DMS53 (cell line): ENCODE measurements at regions not wholly inside any gene's neighbourhood (a gene's known extent, or its start where the extent isn't known, plus 50 kb on each side); places are given as distances from the start of the nearest gene placed in this dataset.

ENCODE experiments used
- DNase-seq: peaks from one replicate; lab custom pipeline; 2025; lab: John Stamatoyannopoulos, UW

GRCh38 chr2:42871372-42871771 is 79.0 kb upstream of the HAAO start:
- DNase-seq, result no peak

DNA sequence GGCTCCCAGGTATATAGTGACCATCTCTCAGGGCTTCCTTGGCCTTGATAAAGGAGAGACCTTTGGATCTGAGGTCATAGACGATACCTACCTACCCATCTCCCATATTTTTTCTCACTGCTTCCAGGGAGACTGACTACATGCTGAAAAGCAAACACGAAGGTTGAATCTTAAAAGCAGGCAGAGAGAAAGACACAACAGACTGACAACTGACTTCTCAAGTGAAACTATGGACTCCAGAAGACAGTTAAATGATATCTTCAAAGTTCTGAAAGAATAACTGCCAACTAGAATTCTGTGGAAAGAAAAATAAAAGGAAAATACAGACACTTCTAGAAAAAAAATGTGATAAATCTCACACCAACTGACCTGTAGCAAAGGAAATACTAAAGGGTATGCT is 76.5 kb upstream of the HAAO start:
- no peak for DNase-seq

- no peak for DNase-seq
These were observed 75.7 kb upstream of the HAAO start for GRCh38 chr2:42868096-42868495.

- DNase-seq, result no peak
These were observed 75.0 kb upstream of the HAAO start for GRCh38 chr2:42867093-42868065.

DNA sequence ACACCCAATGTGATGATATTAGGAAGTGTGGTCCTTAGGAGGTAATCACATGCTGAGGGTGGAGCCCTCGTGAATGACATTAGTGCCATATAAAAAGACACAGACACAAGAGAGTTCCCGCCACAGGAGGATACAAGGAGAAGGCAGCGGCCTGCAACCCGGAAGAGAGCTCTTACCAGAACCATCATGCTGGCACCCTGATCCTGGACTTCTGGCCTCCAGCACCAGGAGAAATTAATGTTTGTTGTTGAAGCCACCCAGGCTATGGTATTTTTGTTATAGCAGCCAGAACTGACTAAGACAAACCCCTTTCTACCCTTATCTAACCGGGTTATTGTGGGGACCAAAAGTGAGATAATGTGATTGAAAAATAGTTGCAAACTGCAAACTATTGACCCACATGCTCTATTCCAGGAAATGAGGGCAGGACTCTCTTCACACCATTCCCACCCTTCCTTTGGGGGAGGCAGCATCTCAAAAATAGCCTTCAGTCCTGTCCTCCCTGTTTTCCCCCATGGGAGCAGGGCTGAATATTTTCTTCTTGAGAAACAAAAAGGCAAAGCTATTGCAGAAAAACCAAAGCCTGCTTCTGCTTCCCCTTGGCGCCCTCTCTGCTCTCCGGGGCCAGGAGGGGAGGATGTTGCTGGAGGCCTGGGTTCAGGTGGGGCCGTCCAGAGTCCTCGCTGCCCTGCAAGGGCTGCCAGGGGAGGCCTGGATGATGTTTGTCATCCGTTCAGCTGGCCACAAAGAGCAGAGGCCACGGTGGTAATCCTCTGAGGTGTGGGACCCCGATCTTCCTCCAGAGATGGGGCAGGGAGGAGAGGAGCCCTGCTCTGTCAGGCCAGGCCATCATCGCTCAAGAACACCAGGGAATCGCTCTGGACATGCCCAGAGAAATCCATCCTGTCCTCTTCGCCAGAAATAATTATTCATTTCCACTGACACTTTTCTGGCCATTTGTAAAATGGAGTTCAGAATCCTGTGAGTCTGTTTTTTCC is 73.8 kb upstream of the HAAO start:
- DNase-seq, result no peak

GRCh38 chr2:42864641-42865280 is 72.4 kb upstream of the HAAO start:
- DNase-seq, result no peak

DNA sequence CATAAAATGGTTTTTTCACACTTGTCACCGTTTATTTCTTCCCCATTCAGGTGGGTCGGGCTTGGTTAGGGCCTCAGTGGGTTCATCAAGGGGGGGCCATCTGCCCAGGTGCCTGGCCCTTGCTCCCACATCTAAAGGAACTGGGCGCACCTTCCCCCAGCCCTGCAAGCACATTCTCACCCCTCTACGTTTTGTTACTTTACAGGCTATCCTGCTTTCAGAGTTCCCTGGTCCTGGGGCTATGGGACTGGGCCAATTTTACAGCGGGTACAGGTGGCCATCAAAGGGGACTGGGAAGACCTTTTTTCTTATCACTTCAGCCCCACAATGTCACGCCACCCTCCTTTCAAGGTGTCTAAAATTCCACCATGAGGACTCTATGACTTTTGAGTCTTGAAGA is 71.8 kb upstream of the HAAO start:
- DNase-seq, result no peak

DNA sequence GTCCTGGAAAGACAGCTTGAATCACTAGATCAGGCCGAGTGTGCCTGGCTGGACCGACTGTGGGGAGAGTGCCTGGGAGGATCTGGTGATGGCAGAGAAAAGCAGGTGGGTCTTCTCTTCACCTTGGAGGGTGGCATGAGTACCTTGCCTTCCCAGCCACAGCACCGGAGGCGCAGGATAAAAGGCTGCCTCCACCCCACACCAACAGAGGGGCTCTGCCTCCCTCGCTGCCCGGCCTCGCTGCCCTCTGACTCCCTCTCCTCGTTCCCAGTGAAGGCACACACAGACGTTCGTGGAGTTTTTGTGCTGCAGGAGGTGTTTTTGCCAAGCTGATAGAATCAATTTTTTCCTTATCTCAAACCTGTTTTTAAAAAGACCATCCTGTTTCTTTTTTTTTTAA is 71.4 kb upstream of the HAAO start:
- DNase-seq, result no peak

GRCh38 chr2:42863320-42863719 is 70.9 kb upstream of the HAAO start:
- no peak for DNase-seq

- no peak for DNase-seq
These were observed 70.3 kb upstream of the HAAO start for GRCh38 chr2:42862669-42863185.

- no peak for DNase-seq
These were observed 68.9 kb upstream of the HAAO start for GRCh38 chr2:42861321-42861720.

- no peak for DNase-seq
These were observed 68.1 kb upstream of the HAAO start for GRCh38 chr2:42860319-42861094.

DNA sequence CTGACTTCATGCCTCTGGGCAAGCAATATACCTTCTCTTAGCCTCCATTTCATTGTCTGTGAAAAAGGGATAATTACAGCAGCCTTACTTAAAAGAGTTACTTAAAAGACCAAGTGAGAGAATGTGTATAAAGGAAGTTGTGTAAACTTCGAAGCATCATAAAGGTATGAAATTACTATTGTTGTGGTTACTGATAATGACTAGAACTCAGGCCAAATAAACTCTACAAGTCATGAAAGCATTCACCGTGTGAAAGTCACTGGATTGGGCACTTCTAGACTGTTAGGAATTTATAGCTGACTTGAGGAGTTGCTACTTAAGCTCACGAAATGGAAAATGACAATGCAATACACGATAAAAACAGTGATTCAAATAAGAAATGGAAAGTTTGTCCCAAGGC is 67.4 kb upstream of the HAAO start:
- DNase-seq, result no peak

GRCh38 chr2:42859006-42859552 is 66.7 kb upstream of the HAAO start:
- DNase-seq, result peak; percentile 65

DNA sequence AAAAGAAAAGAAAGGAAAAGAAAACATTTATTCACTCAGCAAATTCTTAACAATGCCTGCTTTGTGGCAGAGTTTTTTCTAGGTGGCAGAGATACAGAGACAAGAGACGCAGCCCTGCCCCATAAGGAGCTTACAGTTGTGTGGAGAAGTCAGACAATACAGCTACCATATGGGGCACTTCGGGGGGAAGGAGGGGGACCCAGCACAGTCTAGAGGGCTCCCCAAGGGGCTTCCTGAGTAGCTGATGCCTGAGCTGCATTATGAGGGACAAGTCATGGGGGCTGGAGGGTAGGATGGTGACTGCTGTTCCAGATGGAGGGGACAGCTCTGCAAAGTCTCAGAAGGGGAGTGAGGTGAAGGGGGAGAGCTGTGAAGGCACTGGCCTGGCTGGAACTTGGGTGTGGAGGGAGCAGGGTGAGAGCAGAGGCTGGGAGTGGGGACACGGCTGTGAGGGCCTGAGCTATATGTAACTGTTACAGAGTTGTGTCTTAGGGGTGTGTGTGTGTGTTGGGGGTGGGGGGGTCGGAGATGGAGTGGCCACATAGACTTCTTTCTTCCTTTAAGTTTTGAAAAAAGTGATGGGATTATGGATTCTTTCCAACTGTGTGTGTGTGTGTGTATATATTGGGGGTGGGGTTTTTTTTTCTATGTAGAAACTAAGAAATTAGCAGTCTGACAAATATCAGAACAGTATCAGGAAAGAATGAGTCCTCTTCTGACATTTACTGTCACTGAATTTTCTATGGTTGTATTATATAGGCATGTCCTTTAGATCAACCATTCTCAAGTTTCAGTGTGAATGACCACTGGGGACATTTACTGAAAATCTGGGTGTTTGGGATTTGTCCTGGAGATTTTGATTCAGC is 66.0 kb upstream of the HAAO start:
- no peak for DNase-seq

- DNase-seq, result no peak
These were observed 64.7 kb upstream of the HAAO start for GRCh38 chr2:42856891-42857632.

DNA sequence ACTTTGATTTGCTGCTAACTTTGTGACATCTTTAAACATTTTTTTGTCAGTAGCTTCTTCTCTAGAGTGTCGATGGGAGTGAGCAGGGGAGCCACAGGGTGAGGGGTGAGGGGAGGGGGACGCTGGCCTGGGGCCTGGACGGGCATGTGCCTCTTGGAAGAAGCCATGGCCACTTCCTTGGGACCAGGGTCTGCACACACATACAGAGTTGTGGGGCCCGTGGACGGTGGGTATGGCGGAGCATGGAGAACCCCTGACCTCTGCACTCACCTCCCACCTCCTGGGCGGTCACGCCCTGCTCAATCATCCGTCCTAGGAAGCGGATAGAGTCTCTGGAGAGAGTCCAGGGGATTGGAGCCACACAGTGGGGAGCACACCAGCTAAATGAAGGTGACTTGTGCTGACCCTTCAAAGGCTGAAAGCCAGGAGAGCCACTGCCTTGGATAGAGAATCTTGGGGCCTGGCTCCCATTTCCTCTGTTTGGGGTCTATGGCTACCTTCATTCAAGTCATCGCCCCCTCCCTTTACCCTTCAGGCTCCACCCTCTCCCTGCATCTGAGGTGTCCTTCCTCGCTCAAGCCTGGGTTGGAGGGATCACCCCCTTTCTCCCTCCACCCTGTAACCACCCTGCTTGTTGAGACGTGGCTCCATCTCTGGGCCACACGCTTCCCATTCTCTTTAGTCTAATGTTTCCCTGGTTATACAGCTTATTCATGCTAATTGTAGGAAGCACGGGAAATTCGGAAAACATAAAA is 63.9 kb upstream of the HAAO start:
- DNase-seq, result no peak

DNA sequence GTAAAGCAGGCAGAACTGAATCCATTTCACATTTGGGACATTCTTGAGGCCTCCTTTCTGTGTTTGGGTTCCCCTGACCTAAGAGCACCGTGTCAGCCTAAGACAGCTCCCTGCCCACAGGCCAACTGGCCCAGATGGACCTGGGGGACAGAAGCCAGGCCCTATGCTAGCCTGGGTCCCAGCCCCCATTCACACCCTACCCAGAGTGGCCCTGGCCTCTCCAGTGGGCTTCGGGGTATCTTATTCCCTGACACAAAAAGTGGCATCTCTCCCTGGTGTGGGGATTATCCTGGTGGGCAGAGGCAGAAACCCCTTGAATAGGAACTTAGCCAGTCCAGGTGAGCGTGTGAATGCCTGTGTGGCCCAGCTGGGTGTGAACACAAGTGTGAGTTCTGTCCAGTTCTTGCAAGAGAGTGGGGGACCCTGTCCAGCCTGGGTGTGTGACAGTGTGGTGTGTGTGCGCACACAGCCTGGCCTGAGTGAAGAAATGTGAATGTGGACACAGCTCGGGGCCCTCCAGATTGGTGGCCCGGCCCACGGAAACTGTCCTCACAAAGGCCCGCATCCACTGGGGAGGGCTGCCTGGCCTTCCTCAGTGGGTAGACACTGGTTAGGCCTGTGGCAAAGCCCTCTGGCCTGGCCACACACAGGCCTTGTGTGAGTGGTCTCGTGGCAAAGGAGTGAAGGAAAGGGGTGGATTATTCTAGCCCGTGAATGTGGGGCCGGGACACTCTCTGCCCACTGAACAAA is 63.0 kb upstream of the HAAO start:
- no peak for DNase-seq
